ENCODE measurements at regions not wholly inside any gene's neighbourhood (a gene's known extent, or its start where the extent isn't known, plus 50 kb on each side); places are given as distances from the start of the nearest gene placed in this dataset.

DNA sequence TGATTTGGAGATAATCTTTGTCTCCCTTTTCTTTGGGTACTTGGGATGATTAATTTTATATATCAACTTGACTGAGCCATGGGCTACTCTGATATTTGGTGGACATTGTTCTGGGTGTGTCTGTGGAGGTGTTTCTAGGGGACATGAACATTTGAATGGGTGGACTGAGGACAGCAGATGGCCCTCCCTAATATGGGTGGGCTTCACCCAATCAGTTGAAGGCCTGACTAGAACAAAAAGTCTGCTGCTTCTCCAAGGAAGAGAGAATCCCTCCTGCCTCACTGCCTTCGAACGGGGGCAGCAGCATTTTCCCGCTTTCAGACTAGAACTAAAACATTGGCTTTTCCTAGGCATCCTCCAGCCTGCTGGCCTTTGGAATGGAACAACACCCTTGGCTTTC is 73.9 kb upstream of the EMX2 start:
- in situ Hi-C loops (cut with MboI; ENCODE audit: low sequenced_read_pairs, unreplicated experiment) = no loop called here
- no peak for DNase-seq (ENCODE audit: low spot score)
- TF ChIP-seq, protein P1, sequence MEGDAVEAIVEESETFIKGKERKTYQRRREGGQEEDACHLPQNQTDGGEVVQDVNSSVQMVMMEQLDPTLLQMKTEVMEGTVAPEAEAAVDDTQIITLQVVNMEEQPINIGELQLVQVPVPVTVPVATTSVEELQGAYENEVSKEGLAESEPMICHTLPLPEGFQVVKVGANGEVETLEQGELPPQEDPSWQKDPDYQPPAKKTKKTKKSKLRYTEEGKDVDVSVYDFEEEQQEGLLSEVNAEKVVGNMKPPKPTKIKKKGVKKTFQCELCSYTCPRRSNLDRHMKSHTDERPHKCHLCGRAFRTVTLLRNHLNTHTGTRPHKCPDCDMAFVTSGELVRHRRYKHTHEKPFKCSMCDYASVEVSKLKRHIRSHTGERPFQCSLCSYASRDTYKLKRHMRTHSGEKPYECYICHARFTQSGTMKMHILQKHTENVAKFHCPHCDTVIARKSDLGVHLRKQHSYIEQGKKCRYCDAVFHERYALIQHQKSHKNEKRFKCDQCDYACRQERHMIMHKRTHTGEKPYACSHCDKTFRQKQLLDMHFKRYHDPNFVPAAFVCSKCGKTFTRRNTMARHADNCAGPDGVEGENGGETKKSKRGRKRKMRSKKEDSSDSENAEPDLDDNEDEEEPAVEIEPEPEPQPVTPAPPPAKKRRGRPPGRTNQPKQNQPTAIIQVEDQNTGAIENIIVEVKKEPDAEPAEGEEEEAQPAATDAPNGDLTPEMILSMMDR (IDR thresholded peaks at IDR 0.05; ENCODE audit: borderline replicate concordance, control extremely low read depth, extremely low read depth, insufficient read depth, missing control alignments) = no peak

DNA sequence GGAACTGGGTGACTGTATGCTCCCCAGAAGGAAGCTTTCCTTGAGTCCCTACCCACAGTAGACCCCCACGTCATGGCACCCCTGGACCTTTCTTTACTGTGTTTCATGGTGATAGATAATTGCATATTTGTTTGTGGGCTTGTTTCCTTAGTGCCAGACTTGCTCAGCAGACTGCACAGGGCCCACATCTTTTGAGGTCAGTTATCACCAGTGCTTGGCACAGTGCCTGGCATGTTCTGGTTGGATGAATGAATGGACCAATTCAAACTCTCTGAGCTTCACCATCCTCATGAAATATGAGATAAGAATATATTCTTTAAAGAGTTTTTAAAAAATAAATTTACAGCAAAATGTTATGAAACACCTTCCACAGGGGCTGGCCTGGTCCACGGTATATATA is 78.4 kb upstream of the EMX2 start:
- DNase-seq (ENCODE audit: low spot score) = no peak
- in situ Hi-C loops (cut with MboI; ENCODE audit: low sequenced_read_pairs, unreplicated experiment) = no loop called here
- TF ChIP-seq, protein P1 (IDR thresholded peaks at IDR 0.05; ENCODE audit: borderline replicate concordance, control extremely low read depth, extremely low read depth, insufficient read depth, missing control alignments) = no peak

DNA sequence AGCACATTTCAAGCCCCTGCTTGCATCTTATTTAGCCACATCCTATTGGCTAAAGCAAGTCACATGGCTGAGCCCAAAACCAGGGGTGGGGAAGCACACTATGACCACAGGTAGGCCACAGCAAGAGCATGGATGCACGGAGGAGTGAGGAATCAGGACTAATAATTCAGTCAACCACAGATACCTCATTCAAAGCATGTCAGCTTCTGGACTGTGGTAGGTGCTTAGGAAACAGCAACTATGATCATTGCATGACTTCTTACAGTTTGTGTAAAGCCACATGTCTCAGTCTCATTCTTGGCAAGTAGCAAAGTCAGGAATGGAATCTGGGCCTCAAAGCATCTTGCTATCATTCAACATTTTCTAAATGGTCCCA is 79.0 kb upstream of the EMX2 start:
- in situ Hi-C loops (cut with MboI; ENCODE audit: low sequenced_read_pairs, unreplicated experiment) = no loop called here
- no peak for DNase-seq (ENCODE audit: low spot score)
- TF ChIP-seq, protein P1 (IDR thresholded peaks at IDR 0.05; ENCODE audit: borderline replicate concordance, control extremely low read depth, extremely low read depth, insufficient read depth, missing control alignments) = no peak

DNA sequence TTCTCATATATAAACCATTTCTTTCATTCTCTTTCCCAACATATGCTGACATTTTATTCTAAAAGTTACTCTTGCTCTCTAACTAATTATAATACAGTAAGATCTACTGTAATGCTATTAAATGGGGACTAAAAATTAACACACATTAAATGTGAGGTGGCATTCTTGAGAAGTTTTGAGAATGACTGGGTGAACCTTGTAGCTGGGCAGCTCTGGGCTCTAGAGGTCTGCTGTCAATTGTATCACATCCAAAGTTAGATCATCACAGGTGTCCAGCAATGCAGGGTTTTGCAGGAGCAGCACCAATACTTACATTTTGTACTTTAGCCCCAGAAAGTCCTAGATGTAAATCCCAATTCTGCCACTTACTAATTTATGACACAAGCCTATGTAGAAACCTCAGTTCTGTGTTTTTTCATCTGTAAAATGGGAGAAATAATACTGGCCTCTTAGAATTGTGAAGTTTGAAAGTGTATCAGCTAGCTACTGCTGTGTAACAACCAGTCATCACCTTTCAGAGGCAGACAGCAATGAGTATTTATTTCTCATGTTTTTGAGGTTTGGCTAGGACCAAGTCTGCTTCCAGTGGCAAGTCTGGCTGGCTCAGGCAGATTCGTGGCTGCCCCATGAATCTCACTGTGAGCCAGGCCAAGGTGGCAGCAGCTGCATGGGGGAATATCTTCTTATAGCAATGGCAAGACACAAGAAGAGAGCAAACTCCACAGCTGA is 79.6 kb upstream of the EMX2 start:
- TF ChIP-seq, protein P1 (IDR thresholded peaks at IDR 0.05; ENCODE audit: borderline replicate concordance, control extremely low read depth, extremely low read depth, insufficient read depth, missing control alignments) = no peak
- in situ Hi-C loops (cut with MboI; ENCODE audit: low sequenced_read_pairs, unreplicated experiment) = no loop called here
- DNase-seq (ENCODE audit: low spot score) = no peak

DNA sequence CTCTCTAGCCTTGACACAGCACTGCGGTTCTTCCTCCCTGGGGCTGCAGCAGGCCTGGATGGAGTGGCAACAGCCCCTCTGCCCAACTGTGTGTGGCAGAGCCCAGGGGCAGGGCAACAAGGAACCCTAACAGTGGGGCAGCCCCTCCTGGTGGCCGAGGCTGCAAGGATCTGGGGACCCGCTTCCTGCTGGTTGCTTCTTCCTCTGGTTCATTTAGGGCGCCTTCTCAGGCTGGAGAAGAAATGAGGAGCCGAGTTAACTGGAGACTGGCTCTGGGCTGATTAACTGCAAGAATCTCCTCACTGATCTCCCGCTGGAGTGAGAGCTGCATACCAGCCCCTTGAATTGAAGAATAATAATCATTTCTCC is 80.1 kb upstream of the EMX2 start:
- DNase-seq (ENCODE audit: low spot score) = no peak
- in situ Hi-C loops (cut with MboI; ENCODE audit: low sequenced_read_pairs, unreplicated experiment) = no loop called here
- TF ChIP-seq, protein P1 (IDR thresholded peaks at IDR 0.05; ENCODE audit: borderline replicate concordance, control extremely low read depth, extremely low read depth, insufficient read depth, missing control alignments) = no peak

DNA sequence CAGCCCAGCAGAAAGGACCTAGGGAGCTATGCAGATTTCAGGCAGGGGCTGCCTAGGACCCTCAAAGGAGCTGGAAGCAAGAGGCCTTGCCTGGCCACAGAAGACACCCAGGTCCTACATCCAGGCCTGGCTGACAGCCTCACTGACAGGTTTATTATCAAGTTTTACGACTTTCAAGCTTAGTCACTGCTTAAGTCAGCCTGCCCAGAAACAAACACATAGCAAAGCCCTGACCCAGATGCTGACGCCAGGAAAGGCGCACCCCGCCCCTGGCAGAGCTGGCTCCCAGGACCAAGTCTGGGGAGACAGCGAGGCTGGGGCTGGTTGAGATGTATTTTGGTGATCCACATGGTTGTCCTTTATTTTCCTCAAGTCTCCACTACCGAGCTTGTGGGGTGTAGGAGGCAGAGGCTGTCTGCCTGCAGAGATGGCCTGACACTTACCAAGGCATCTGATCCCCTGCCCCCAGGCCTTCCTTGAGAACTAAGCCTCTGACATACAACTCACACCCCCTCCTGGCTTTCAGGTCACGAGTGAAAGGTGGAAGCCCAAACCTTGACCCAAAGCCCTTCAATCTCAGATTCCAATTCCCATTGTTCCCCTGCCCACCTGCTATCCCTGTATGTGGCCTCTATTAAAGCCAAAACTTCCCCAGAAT is 80.7 kb upstream of the EMX2 start:
- in situ Hi-C loops (cut with MboI; ENCODE audit: low sequenced_read_pairs, unreplicated experiment) = no loop called here
- DNase-seq (ENCODE audit: low spot score) = no peak
- TF ChIP-seq, protein P1 (IDR thresholded peaks at IDR 0.05; ENCODE audit: borderline replicate concordance, control extremely low read depth, extremely low read depth, insufficient read depth, missing control alignments) = no peak

Measured in GM13976 (cell line).